ENCODE measurements at regions not wholly inside any gene's neighbourhood (a gene's known extent, or its start where the extent isn't known, plus 50 kb on each side); places are given as distances from the start of the nearest gene placed in this dataset.

GRCh38 chr5:56566374-56567249 is 248.7 kb upstream of the MAP3K1 start:
- no peak for TF ChIP-seq FOXP2 (optimal IDR thresholded peaks at IDR 0.05; ENCODE audit: borderline replicate concordance, extremely low read depth, extremely low read length, insufficient read depth)
- no peak for TF ChIP-seq REST (IDR thresholded peaks at IDR 0.05; ENCODE audit: insufficient read depth in 1 of 2, low read depth in 2 of 2, low read length in 2 of 2)
- TF ChIP-seq TAF1 (IDR thresholded peaks at IDR 0.05; ENCODE audit: borderline replicate concordance, insufficient read depth, low read length): no peak
- no peak for TF ChIP-seq POLR2AphosphoS5 (IDR thresholded peaks at IDR 0.05; ENCODE audit: low read depth, low read length)
- TF ChIP-seq SIN3A (IDR thresholded peaks at IDR 0.05; ENCODE audit: borderline replicate concordance, insufficient read depth, low read length): no peak

- TF ChIP-seq FOXP2 (optimal IDR thresholded peaks at IDR 0.05; ENCODE audit: borderline replicate concordance, extremely low read depth, extremely low read length, insufficient read depth) (no peak), POLR2AphosphoS5 (IDR thresholded peaks at IDR 0.05; ENCODE audit: low read depth, low read length) (no peak), REST (IDR thresholded peaks at IDR 0.05; ENCODE audit: insufficient read depth in 1 of 2, low read depth in 2 of 2, low read length in 2 of 2) (no peak), SIN3A (IDR thresholded peaks at IDR 0.05; ENCODE audit: borderline replicate concordance, insufficient read depth, low read length) (no peak), TAF1 (IDR thresholded peaks at IDR 0.05; ENCODE audit: borderline replicate concordance, insufficient read depth, low read length) (no peak)
These were observed 249.7 kb upstream of the MAP3K1 start for GRCh38 chr5:56565644-56566043.

GRCh38 chr5:56565283-56565615 is 250.1 kb upstream of the MAP3K1 start:
- TF ChIP-seq POLR2AphosphoS5 (IDR thresholded peaks at IDR 0.05; ENCODE audit: low read depth, low read length): no peak
- no peak for TF ChIP-seq SIN3A (IDR thresholded peaks at IDR 0.05; ENCODE audit: borderline replicate concordance, insufficient read depth, low read length)
- no peak for TF ChIP-seq REST (IDR thresholded peaks at IDR 0.05; ENCODE audit: insufficient read depth in 1 of 2, low read depth in 2 of 2, low read length in 2 of 2)
- TF ChIP-seq FOXP2 (optimal IDR thresholded peaks at IDR 0.05; ENCODE audit: borderline replicate concordance, extremely low read depth, extremely low read length, insufficient read depth): no peak
- TF ChIP-seq TAF1 (IDR thresholded peaks at IDR 0.05; ENCODE audit: borderline replicate concordance, insufficient read depth, low read length): no peak

GRCh38 chr5:56564541-56565282 is 250.6 kb upstream of the MAP3K1 start:
- TF ChIP-seq TAF1 (IDR thresholded peaks at IDR 0.05; ENCODE audit: borderline replicate concordance, insufficient read depth, low read length): no peak
- TF ChIP-seq REST (IDR thresholded peaks at IDR 0.05; ENCODE audit: insufficient read depth in 1 of 2, low read depth in 2 of 2, low read length in 2 of 2): no peak
- TF ChIP-seq SIN3A (IDR thresholded peaks at IDR 0.05; ENCODE audit: borderline replicate concordance, insufficient read depth, low read length): no peak
- TF ChIP-seq FOXP2 (optimal IDR thresholded peaks at IDR 0.05; ENCODE audit: borderline replicate concordance, extremely low read depth, extremely low read length, insufficient read depth): no peak
- no peak for TF ChIP-seq POLR2AphosphoS5 (IDR thresholded peaks at IDR 0.05; ENCODE audit: low read depth, low read length)

Measured in PFSK-1 (cell line).